B cell (primary cell): ENCODE measurements at regions not wholly inside any gene's neighbourhood (a gene's known extent, or its start where the extent isn't known, plus 50 kb on each side); places are given as distances from the start of the nearest gene placed in this dataset.

Experiments used
- ATAC-seq: fragments of 200-7000 bp; cut with Tn5 transposase; one replicate; pipeline ENCODE4 v1.10.0; 2021; ENCODE audit warnings: low read depth, mild to moderate bottlenecking, moderate number of reproducible peaks, moderate library complexity
- CTCF ChIA-PET: fragments of 350-600 bp; sonication (Branson Sonifier 250); formaldehyde crosslinking; loops from one replicate; lab custom pipeline; 2021; ENCODE audit warnings: antibody characterized with exemption, inconsistent platforms; lab: Charles Lee
- POLR2A ChIA-PET: fragments of 350-600 bp; sonication (Branson Sonifier 250); formaldehyde crosslinking; loops from one replicate; lab custom pipeline; 2021; ENCODE audit warnings: antibody characterized with exemption; lab: Charles Lee
- DNase-seq: peaks from one replicate; pipeline ENCODE4 v3.0.0; 2013
- H2AFZ ChIP-seq: 2 replicates; pipeline ENCODE4 v1.6.1; 2012; ENCODE audit warnings: mild to moderate bottlenecking, low read depth, low read length; ENCODE audit not compliant: insufficient read depth, poor library complexity, severe bottlenecking
- H3K27ac ChIP-seq, 2 donors: 1 replicate in 1 of 2; 2 replicates in 1 of 2; pipeline ENCODE4 v1.5.1; 2012 to 2013; ENCODE audit warnings: low read length in 2 of 2, mild to moderate bottlenecking in 2 of 2, moderate library complexity in 1 of 2
- H3K27me3 ChIP-seq, 4 experiments: fragments of 200-600 bp in 1 of 4; sonication (generic) in 1 of 4; replicated peaks in 1 of 4; 1 replicate in 2 of 4; 2 replicates in 2 of 4; pipeline versions ENCODE4 v1.6.1 to v1.7.0; 2013 to 2016; ENCODE audit warnings: low read length in 3 of 4, mild to moderate bottlenecking in 2 of 4, mixed read lengths in 1 of 4, moderate library complexity in 1 of 4; ENCODE audit not compliant: insufficient read depth in 4 of 4, control insufficient read depth in 3 of 4; ENCODE audit errors: control extremely low read depth in 1 of 4
- H3K36me3 ChIP-seq, 2 experiments: replicated peaks in 1 of 2; 1 replicate in 1 of 2; 2 replicates in 1 of 2; pipeline versions ENCODE4 v1.6.1 to v1.7.1; 2013; ENCODE audit warnings: low read length in 1 of 2; ENCODE audit not compliant: insufficient read depth in 2 of 2, control insufficient read depth in 1 of 2; ENCODE audit errors: control extremely low read depth in 1 of 2, extremely low read depth in 1 of 2
- H3K4me1 ChIP-seq, 2 donors: fragments of 200-600 bp in 1 of 2; sonication (generic) in 1 of 2; 1 replicate in 1 of 2; 2 replicates in 1 of 2; pipeline versions ENCODE4 v1.5.1 to v1.6.1; 2013 to 2017; ENCODE audit warnings: low read length in 2 of 2; ENCODE audit not compliant: control insufficient read depth in 2 of 2, insufficient read depth in 2 of 2
- H3K4me2 ChIP-seq: replicated peaks from 2 replicates; pipeline ENCODE3; 2012; ENCODE audit warnings: mild to moderate bottlenecking, low read depth, low read length; ENCODE audit not compliant: poor library complexity, severe bottlenecking
- H3K4me3 ChIP-seq, 5 experiments: fragments of 200-600 bp in 1 of 5; sonication (generic) in 1 of 5; 1 replicate in 3 of 5; 2 replicates in 2 of 5; pipeline versions ENCODE4 v1.5.1 to v1.7.0; 2011 to 2016; ENCODE audit warnings: low read length in 4 of 5, mild to moderate bottlenecking in 4 of 5, low read depth in 2 of 5, control low read depth in 1 of 5, moderate library complexity in 1 of 5; ENCODE audit not compliant: insufficient read depth in 1 of 5; ENCODE audit errors: control extremely low read depth in 1 of 5, extremely low read depth in 1 of 5
- H3K79me2 ChIP-seq: fragments of 200-600 bp; sonication (generic); one replicate; pipeline ENCODE4 v1.6.0; 2016; ENCODE audit warnings: low read length; ENCODE audit not compliant: control insufficient read depth, insufficient read depth
- H3K9ac ChIP-seq: fragments of 200-600 bp; sonication (generic); 2 replicates; pipeline ENCODE4 v1.6.1; 2017; ENCODE audit warnings: mild to moderate bottlenecking, low read length, moderate library complexity
- H3K9me3 ChIP-seq, 3 donors: one replicate each; pipeline versions ENCODE4 v1.6.1 to v1.7.1; 2013; ENCODE audit warnings: low read length in 2 of 3; ENCODE audit not compliant: control insufficient read depth in 2 of 3, insufficient read depth in 1 of 3; ENCODE audit errors: control extremely low read depth in 1 of 3
- H4K20me1 ChIP-seq: 2 replicates; pipeline ENCODE4 v1.6.0; 2012; ENCODE audit warnings: mild to moderate bottlenecking, low read length; ENCODE audit not compliant: insufficient read depth, control insufficient read depth, poor library complexity, severe bottlenecking
- H3K27ac Mint-ChIP-seq: one replicate; pipeline ENCODE4 v1.8.0; 2021; ENCODE audit warnings: mixed read lengths
- H3K27me3 Mint-ChIP-seq: one replicate; pipeline ENCODE4 v1.8.0; 2021; ENCODE audit warnings: mixed read lengths
- H3K4me1 Mint-ChIP-seq: one replicate; pipeline ENCODE4 v1.8.0; 2021; ENCODE audit warnings: mixed read lengths
- H3K4me3 Mint-ChIP-seq: one replicate; pipeline ENCODE4 v1.8.0; 2021; ENCODE audit warnings: mixed read lengths
- H3K9me3 Mint-ChIP-seq: one replicate; pipeline ENCODE4 v1.8.0; 2022; ENCODE audit warnings: mixed read lengths; ENCODE audit not compliant: insufficient read depth
- CTCF ChIP-seq: fragments of 200-600 bp; IDR thresholded peaks from one replicate; pipeline ENCODE4 v1.8.0; 2022; ENCODE audit warnings: antibody characterized with exemption, mild to moderate bottlenecking
- EZH2 ChIP-seq: IDR thresholded peaks from 2 replicates; pipeline ENCODE4 v1.6.1; 2012; ENCODE audit warnings: borderline replicate concordance, low read depth, mild to moderate bottlenecking, moderate library complexity, low read length; ENCODE audit not compliant: insufficient read depth, poor library complexity, severe bottlenecking
- WGBS: methylation state at CpG from one replicate; pipeline ENCODE4 v1.1.5; 2013; ENCODE audit warnings: missing lambda C conversion rate; ENCODE audit not compliant: insufficient coverage; 5-methylcytosine and 5-hydroxymethylcytosine counted together
- intact Hi-C: fragments of 100-400 bp; cut with micrococcal nuclease; formaldehyde crosslinking; loops from one replicate; pipeline ENCODE4 v1.10.0; 2022

DNA sequence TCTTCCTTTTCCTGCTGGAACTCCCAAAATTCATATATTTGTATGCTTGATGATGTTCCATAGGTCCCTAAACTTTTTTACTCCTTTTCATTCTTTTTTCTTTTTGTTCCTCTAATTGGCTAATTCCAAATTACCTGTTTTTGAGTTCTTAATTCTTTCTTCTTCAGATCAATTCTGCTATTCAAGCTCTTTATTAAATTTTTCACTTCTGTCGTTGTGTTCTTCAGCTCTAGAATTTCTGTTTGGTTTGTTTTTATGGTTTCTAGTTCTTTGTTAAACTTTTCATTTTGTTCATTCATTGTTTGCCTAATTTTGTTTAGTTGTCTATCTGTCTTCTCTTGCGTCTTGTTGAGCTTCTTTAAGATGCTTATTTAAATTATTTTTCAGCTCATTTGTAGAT, 154.8 kb downstream of the TPH2 start:
- peaks cover 0 to 10% (median 7%) of the 10 kb centered on the region in 3 donors for H3K9me3 ChIP-seq
- H4K20me1 ChIP-seq, result no peaks in the 10 kb centered on the region
- H3K9me3 Mint-ChIP-seq, result peaks cover 4% of the 10 kb centered on the region
- H3K9ac ChIP-seq, result no peak overlapping the region
- no peak overlapping the region for H3K4me2 ChIP-seq
- no peaks in the 10 kb centered on the region for H3K79me2 ChIP-seq
- no peak overlapping the region for H2AFZ ChIP-seq
- POLR2A ChIA-PET, result no interaction called here
- ATAC-seq (no peak), DNase-seq (no peak)
- H3K4me3 ChIP-seq, result no peak overlapping the region
- no peaks in the 10 kb centered on the region for H3K27me3 ChIP-seq
- H3K4me1 Mint-ChIP-seq, result no peaks in the 10 kb centered on the region
- no peak overlapping the region for H3K27ac Mint-ChIP-seq
- H3K4me1 ChIP-seq, result no peaks in the 10 kb centered on the region
- TF ChIP-seq EZH2 (no peak), CTCF (no peak)
- no peaks in the 10 kb centered on the region for H3K36me3 ChIP-seq
- intact Hi-C loops, result no loop called here
- CTCF ChIA-PET, result interaction anchor here (1.3 kb wide), 1 partner anchor 11 kb away, joined by 3 read pairs; no protein-coding TSS in a partner anchor
- no CpG with 5 or more reads among the region's 2 CpGs for WGBS
- no peak overlapping the region for H3K27ac ChIP-seq
- H3K27me3 Mint-ChIP-seq, result no peaks in the 10 kb centered on the region
- no peak overlapping the region for H3K4me3 Mint-ChIP-seq

- Histone ChIP-seq H3K4me2 (no peak overlapping the region), H3K36me3 (no peaks in the 10 kb centered on the region), H4K20me1 (no peaks in the 10 kb centered on the region), H3K4me3 (no peak overlapping the region), H2AFZ (no peak overlapping the region), H3K27me3 (no peaks in the 10 kb centered on the region), H3K79me2 (no peaks in the 10 kb centered on the region), H3K27ac (no peak overlapping the region), H3K9me3 (peaks cover 0 to 10% (median 7%) of the 10 kb centered on the region in 3 donors), H3K9ac (no peak overlapping the region), H3K4me1 (no peaks in the 10 kb centered on the region)
- no peak for ATAC-seq
- TF ChIP-seq EZH2, result no peak
- TF ChIP-seq CTCF, result no peak
- no peak for DNase-seq
- no peak overlapping the region for H3K4me3 Mint-ChIP-seq
- ChIA-PET CTCF (interaction anchor here (1.3 kb wide), 1 partner anchor 10 kb away, joined by 3 read pairs; no protein-coding TSS in a partner anchor), POLR2A (no interaction called here)
- H3K4me1 Mint-ChIP-seq, result no peaks in the 10 kb centered on the region
- H3K9me3 Mint-ChIP-seq, result peaks cover 4% of the 10 kb centered on the region
- 96% methylated on average over 2 of the region's 2 CpGs for WGBS
- H3K27ac Mint-ChIP-seq, result no peak overlapping the region
- intact Hi-C loops, result no loop called here
- no peaks in the 10 kb centered on the region for H3K27me3 Mint-ChIP-seq
Observed at GRCh38 chr12:72093930-72094329, 155.3 kb downstream of the TPH2 start.
